SJSA1 (cell line): ENCODE measurements at regions not wholly inside any gene's neighbourhood (a gene's known extent, or its start where the extent isn't known, plus 50 kb on each side); places are given as distances from the start of the nearest gene placed in this dataset.
"Not testable (repeated sequence)": the region's sequence is repeated elsewhere in the genome, so short reads cannot be mapped to it uniquely, and the experiment has no call there.

Experiments used
- DNase-seq, 2 experiments: peaks; one replicate each; pipeline ENCODE4 v3.0.0-alpha.2; 2015 to 2020; ENCODE audit warnings: low spot score in 2 of 2, low read depth in 1 of 2
- H3K27ac ChIP-seq: fragments of 250-450 bp; sonication (Bioruptor Pico); 2 replicates; pipeline ENCODE4 v1.5.1; 2020; ENCODE audit warnings: mild to moderate bottlenecking, moderate library complexity
- H3K27me3 ChIP-seq: fragments of 250-450 bp; sonication (Bioruptor Pico); replicated peaks from 2 replicates; pipeline ENCODE4 v1.5.1; 2020; ENCODE audit warnings: mild to moderate bottlenecking, moderate library complexity
- H3K36me3 ChIP-seq: fragments of 250-450 bp; sonication (Bioruptor Pico); 2 replicates; pipeline ENCODE4 v1.5.1; 2020; ENCODE audit warnings: mild to moderate bottlenecking
- H3K4me1 ChIP-seq: fragments of 250-450 bp; sonication (Bioruptor Pico); replicated peaks from 2 replicates; pipeline ENCODE4 v1.6.1; 2021; ENCODE audit warnings: mild to moderate bottlenecking
- H3K4me3 ChIP-seq: fragments of 250-450 bp; sonication (Bioruptor Pico); 2 replicates; pipeline ENCODE4 v1.5.1; 2020; ENCODE audit warnings: mild to moderate bottlenecking
- H3K9me3 ChIP-seq: fragments of 250-450 bp; sonication (Bioruptor Pico); replicated peaks from 2 replicates; pipeline ENCODE4 v1.5.1; 2020; ENCODE audit warnings: mild to moderate bottlenecking

DNA sequence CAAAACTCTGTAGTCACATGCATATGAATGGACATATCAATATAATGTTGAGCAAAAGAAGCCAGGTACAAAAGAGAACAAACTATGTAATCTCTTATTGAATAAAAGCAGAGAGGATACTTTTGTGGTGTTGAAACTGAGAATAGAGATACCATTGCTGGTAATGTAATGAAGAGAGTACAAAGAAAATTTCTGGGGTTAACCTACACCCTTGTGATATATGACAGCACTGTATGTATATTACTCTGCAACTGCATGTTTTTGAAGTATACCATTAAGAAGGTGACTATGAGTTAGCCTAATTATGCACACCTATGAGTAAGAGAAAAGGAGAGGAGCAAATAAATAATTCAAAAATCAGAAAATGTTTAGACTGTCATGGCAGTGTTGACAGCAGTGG lies 268.8 kb upstream of the DEFB112 start:
- Histone ChIP-seq H3K4me1 (no peaks in the 10 kb centered on the region), H3K36me3 (no peaks in the 10 kb centered on the region), H3K27ac (no peak overlapping the region), H3K9me3 (no peaks in the 10 kb centered on the region), H3K27me3 (no peaks in the 10 kb centered on the region), H3K4me3 (no peak overlapping the region)
- DNase-seq, result no peak

DNA sequence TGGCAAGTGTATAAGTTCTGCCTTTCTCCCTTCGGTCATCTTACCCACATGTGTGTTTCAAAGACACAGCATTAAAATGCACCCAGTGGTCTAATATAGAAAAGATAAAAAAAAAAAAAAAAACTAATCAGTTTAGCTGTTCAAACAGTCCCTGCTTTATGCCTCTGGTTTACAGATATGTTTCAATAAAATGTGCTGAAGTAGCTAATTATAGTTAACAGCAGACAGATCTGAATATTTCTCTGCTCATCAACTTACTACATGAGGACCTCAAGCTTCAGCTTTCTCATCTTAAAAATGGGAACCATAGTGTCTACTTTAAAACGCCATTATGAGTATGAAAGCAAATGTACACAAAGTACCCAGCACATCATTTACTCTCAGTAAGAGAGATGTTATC lies 280.6 kb upstream of the DEFB112 start:
- Histone ChIP-seq H3K9me3 (no peaks in the 10 kb centered on the region), H3K27me3 (no peaks in the 10 kb centered on the region), H3K4me3 (no peak overlapping the region), H3K27ac (no peak overlapping the region), H3K4me1 (peaks cover 12% of the 10 kb centered on the region), H3K36me3 (no peaks in the 10 kb centered on the region)
- no peak for DNase-seq

DNA sequence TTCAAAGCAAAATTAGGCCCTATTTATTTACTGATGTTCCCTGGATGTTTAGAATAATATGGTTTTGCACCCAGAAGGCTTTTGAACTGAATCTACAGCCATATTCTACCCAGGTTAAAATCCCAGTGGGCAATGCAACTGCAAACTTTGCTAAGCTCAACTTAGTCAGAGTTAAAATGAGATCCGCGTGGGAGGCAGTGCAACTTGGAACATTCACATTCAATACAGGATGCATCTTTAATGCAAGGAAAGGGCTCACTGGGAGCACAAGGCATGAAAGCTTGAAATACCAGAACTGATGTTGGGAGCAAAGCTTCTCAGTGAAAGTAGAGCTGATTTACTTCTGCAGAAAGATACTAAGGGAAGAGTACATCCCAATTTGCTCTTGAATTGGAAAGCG lies 281.2 kb upstream of the DEFB112 start:
- no peak for DNase-seq
- no peaks in the 10 kb centered on the region for H3K9me3 ChIP-seq

DNA sequence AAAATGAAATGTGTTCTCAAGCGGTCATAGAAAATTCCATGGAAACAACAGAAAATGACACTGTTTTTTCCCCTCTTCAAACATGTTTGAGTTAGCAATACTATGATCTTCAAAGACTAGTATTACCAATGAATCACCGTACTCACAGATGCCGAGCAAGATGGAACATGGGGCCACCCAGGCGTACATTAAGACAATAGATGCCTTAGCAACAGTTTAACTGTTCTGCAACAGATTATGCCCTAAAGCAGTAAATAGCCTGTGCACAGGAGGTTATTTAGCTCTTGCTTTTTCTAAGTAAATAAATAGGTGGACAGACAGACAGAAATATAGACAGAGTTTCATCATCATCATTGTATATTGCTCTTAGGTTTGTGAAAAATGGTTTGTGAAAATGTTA lies 284.0 kb upstream of the DEFB112 start:
- peak overlapping the region; percentile 66 for H3K27ac ChIP-seq
- H3K27me3 ChIP-seq, result 0 out of 2 replicates have a peak, but pooled peaks cover under 1% of the 10 kb centered on the region
- DNase-seq, result peak; percentile 50 to 59
- H3K9me3 ChIP-seq, result no peaks in the 10 kb centered on the region
- no peaks in the 10 kb centered on the region for H3K36me3 ChIP-seq
- no peak overlapping the region for H3K4me3 ChIP-seq
- peaks cover 12% of the 10 kb centered on the region for H3K4me1 ChIP-seq

More for the DNA sequence above, 281.2 kb upstream of the DEFB112 start:
- H3K4me1 ChIP-seq, result peaks cover 12% of the 10 kb centered on the region
- H3K27me3 ChIP-seq, result no peaks in the 10 kb centered on the region
- H3K27ac ChIP-seq, result no peak overlapping the region
- no peaks in the 10 kb centered on the region for H3K36me3 ChIP-seq
- no peak overlapping the region for H3K4me3 ChIP-seq

DNA sequence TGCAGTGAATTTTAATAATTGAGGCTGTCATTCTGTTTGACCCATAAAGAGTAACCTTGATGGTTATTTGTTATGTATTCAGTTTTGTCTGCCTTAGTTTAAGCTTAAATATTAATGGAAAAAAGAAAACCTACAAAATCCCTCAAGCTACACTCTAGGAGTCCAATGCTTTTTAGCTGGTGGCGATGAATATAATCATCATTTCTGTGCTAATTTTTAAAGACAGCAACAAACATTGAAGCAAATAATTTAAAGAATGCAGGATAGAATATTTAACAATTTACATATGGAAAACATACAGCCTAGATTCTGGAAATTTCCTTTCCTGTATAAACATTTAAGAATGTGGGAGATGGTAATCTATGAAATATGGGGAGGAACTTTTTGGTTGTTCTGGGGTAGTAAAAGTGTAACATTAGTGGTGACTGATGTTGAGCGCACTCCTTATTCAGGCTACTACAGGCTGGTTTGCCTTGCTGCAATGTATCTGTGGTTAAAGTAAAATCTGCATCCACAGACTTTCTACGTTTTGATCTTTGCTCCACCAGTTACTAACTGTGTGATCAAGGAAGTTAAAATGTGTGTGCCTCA lies 287.9 kb upstream of the DEFB112 start:
- Histone ChIP-seq H3K27me3 (0 out of 2 replicates have a peak, but pooled peaks cover 7% of the 10 kb centered on the region), H3K27ac (no peak overlapping the region), H3K9me3 (no peaks in the 10 kb centered on the region), H3K4me1 (peaks cover 12% of the 10 kb centered on the region), H3K36me3 (no peaks in the 10 kb centered on the region), H3K4me3 (no peak overlapping the region)
- DNase-seq, result no peak

DNA sequence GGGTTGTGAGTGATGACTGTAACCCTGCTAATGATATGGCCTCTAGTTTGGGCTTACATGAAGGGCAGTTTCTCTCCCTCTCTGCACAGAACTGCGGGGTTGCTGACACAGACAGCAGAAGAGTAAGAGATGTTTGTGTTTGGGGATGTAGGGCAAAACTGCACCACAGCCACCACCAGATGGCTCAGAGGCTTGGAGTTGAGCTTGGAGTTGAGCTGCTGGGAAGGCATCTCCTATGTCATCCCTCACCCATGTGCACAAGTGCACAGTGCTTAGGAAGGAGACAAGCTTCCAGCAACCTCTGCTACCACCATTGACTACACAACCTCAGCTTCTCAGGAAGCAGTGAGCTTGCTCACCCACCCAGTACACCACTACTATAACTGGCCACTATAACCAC lies 303.9 kb upstream of the DEFB112 start:
- Histone ChIP-seq H3K36me3 (no peaks in the 10 kb centered on the region), H3K4me1 (no peaks in the 10 kb centered on the region), H3K9me3 (peaks cover 3% of the 10 kb centered on the region; the same call in 1 of the 2 replicates), H3K4me3 (no peak overlapping the region), H3K27ac (no peak overlapping the region), H3K27me3 (no peaks in the 10 kb centered on the region)
- DNase-seq, result no peak

DNA sequence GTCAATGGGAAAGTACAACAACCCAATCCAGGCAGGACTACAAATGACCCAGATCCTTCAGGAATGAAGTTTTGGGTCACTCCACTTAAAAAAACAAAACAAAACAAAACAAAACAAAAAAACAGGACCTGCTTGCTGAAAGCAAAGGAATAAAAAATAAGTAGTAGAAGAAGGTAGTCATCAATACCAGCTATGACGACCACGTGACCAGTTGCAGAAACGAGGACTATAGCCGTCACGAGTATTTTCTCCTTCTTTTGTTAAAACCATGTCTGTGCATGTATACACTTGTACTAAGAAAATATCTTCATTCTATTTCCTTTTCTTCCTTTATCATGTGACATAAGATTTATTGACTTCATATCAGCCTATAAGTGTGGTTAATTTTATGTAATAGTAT lies 308.4 kb upstream of the DEFB112 start:
- H3K36me3 ChIP-seq, result no peaks in the 10 kb centered on the region
- H3K4me1 ChIP-seq, result no peaks in the 10 kb centered on the region
- H3K4me3 ChIP-seq, result no peak overlapping the region
- DNase-seq, result no peak
- no peaks in the 10 kb centered on the region for H3K27me3 ChIP-seq
- no peak overlapping the region for H3K27ac ChIP-seq
- H3K9me3 ChIP-seq, result peaks cover 3% of the 10 kb centered on the region; the same call in 1 of the 2 replicates

DNA sequence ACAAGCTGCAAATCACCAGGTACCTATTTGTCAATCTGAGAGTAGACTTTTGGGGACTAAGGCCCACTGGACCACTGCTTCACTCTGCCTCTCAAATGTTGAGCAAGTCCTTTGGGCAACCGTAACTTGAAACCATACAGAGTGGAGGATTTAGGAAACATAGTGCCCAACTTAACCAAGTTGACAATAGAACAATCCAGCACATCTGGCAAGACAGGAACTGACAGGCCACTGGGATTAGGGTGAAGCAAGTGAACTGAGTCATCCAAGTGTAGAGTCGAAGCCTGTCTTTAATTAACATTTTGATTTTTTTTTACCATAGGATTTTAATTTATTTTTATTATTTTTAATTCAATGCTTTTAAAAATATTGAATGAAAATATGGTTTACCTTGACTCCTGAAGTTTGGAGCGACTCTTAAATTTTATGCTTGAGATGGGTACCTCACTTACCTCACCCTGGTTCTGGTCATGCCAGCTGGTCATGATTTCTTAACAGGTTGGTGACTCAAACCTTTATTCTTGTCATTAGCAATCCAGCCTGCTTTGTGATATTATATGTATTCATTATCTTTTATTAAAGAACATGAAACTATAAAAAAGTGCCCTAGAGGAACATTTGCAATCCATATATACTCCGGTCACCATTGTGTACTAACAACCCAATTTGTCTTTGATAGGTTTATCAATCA lies 312.1 kb upstream of the DEFB112 start:
- Histone ChIP-seq H3K36me3 (no peaks in the 10 kb centered on the region), H3K27me3 (no peaks in the 10 kb centered on the region), H3K9me3 (no peaks in the 10 kb centered on the region), H3K27ac (no peak overlapping the region), H3K4me1 (no peaks in the 10 kb centered on the region), H3K4me3 (no peak overlapping the region)
- no peak for DNase-seq

DNA sequence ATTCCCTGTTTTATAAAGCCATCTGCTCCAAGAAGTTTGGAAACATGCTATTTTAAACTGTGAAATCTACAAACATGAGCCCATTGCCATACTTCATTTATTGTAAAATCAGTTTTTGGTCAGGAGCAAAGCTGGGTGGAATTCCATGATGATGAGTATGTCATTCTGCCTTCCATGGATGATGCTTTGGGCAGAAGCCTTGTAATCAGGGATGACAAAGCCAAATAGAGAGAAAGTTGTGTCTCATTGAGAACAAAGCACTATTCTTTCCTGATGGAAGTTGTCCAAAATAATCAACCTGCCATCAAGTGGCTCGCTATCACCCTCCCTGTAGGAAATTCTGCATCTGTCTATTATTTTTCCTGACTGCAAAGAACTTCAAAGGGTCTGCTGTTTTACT lies 313.0 kb upstream of the DEFB112 start:
- no peaks in the 10 kb centered on the region for H3K36me3 ChIP-seq
- no peaks in the 10 kb centered on the region for H3K27me3 ChIP-seq
- H3K27ac ChIP-seq, result no peak overlapping the region
- no peak overlapping the region for H3K4me3 ChIP-seq
- H3K9me3 ChIP-seq, result no peaks in the 10 kb centered on the region
- DNase-seq, result no peak
- no peaks in the 10 kb centered on the region for H3K4me1 ChIP-seq

DNA sequence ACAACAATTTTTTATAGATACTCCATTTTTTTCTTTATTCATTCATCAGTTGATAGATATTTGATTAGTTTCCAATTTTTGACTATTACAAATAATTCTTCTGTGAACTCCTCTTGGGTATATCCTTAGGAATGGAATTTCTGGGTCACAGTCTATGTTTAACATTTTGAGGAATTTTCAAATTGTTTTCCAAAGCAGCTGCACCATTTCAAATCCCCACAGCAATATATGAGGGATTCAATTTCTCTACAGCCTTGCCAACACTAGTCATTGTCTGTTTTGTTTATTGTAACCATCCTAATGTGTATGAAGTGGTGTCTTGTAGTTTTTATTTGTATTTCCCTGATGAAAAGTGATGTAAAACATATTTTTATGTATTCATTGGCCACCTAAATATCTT lies 320.3 kb upstream of the DEFB112 start:
- Histone ChIP-seq H3K4me1 (no peaks in the 10 kb centered on the region), H3K9me3 (no peaks in the 10 kb centered on the region), H3K36me3 (no peaks in the 10 kb centered on the region), H3K27me3 (no peaks in the 10 kb centered on the region), H3K4me3 (no peak overlapping the region), H3K27ac (no peak overlapping the region)
- no peak for DNase-seq

DNA sequence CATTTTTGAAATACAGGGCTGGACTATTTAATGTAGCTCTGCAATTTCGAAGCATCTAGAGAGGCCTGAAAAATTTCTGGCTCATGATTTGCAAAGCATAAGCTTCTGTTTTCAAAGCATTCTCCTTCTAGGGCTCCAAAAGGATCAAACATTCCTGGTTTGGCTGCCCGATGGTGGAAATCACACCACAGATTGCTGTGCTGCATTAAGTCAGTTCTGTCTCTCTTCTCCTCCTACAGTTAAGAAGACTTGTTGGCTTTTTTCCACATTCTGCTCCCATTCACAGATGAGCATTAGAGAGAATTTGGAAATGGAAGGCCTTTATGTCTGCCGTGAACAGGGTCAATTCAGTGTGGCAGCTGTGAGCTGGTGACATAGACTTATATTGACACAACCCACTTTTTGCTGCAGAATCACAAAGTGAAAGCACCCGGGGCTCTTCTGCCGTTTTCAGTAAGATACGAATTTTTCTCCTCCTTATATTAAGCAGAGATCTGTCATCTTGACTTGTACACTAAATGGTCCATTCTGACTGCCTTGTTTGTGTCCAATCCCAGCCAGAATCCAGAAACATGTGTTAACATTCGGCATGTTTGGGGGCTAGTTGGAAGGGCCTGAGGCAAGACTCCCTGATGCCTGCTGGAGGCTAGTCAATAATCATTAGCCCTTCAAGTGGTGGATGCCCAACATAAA lies 330.8 kb upstream of the DEFB112 start:
- H3K27me3 ChIP-seq, result no peaks in the 10 kb centered on the region
- no peak overlapping the region for H3K27ac ChIP-seq
- no peak for DNase-seq
- H3K4me3 ChIP-seq, result 0 out of 2 replicates have a peak overlapping the region, but pooled peaks have one; percentile 12
- no peaks in the 10 kb centered on the region for H3K4me1 ChIP-seq
- no peaks in the 10 kb centered on the region for H3K9me3 ChIP-seq
- no peaks in the 10 kb centered on the region for H3K36me3 ChIP-seq

DNA sequence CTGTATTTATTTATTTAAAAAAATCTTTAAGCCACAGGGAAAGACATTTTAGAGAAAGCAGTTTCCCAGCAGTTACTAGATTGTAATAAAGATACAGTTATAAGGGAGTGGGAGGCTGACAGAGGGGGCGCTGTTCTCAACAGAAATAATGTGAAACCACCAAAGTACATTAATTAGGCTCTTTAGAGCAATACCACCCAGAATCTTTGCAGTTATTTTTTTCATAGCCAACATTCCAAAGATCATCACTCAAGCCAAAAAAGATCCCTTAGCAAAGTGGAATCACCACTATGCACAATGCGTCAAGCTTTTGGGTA lies 331.3 kb upstream of the DEFB112 start:
- Histone ChIP-seq H3K4me3 (no peak overlapping the region), H3K4me1 (no peaks in the 10 kb centered on the region), H3K27me3 (no peaks in the 10 kb centered on the region), H3K27ac (no peak overlapping the region), H3K9me3 (no peaks in the 10 kb centered on the region), H3K36me3 (no peaks in the 10 kb centered on the region)
- peak in 1 of 2 experiments; percentile 7 for DNase-seq

DNA sequence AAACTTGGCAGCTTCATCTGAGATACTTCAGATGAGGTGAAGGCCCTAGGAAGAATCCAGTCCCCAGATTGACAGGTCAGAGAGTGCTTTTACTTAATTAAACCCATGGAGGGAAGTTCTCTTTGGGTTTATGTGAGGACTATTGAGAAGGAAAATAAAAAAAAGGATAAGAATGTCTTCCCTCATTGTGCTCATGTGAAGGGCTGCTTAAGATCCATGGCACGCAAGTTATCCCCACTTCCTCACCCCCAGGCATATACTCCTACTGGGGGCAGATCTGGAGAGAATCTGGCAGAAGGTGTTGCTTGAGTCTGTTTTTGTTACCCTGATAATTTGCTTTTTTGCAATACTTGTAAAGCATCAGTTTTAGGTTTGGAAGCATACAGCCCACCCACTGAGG lies 322.9 kb upstream of the TFAP2D start:
- Histone ChIP-seq H3K27ac (no peak overlapping the region), H3K4me1 (peaks cover 5% of the 10 kb centered on the region), H3K27me3 (no peaks in the 10 kb centered on the region), H3K9me3 (no peaks in the 10 kb centered on the region), H3K36me3 (no peaks in the 10 kb centered on the region), H3K4me3 (no peak overlapping the region)
- DNase-seq, result no peak

DNA sequence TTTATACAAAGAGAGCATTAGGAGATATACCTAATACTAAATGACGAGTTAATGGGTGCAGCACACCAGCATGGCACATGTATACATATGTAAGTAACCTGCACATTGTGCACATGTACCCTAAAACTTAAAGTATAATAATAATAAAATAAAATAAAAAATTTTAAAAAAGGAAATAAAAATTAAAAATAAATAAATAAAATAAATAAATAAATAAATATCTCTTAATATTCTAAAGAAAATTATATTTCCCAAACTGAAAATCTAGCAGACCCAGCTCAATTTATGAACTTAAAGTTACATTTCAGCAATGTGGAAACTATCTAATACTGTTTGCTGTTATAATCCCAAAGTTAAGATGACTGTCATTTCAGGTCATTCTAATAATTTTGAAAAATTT lies 319.2 kb upstream of the TFAP2D start:
- H3K4me1 ChIP-seq, DNase-seq: not testable (repeated sequence)

More for the DNA sequence above, 319.2 kb upstream of the TFAP2D start:
- not testable (repeated sequence) for H3K9me3 ChIP-seq, H3K4me3 ChIP-seq, H3K27ac ChIP-seq, H3K27me3 ChIP-seq, H3K36me3 ChIP-seq
